Bronchial epithelial cell (primary cell): ENCODE measurements at regions not wholly inside any gene's neighbourhood (a gene's known extent, or its start where the extent isn't known, plus 50 kb on each side); places are given as distances from the start of the nearest gene placed in this dataset.
A peak's percentile ranks its signal among the peaks of the same experiment; 100 is the strongest.

Experiments used
- DNase-seq: peaks from one replicate; pipeline ENCODE4 v3.0.0-alpha.2; 2010; ENCODE audit warnings: low read depth
- FAIRE-seq: peaks from 2 replicates; lab custom pipeline; 2011; peaks lifted over from hg19 to GRCh38; lab: Jason Lieb, UNC
- H3K27me3 ChIP-seq: 2 replicates; pipeline ENCODE4 v1.5.1; 2011; ENCODE audit warnings: low read length; ENCODE audit not compliant: control insufficient read depth, insufficient read depth
- H3K36me3 ChIP-seq: 2 replicates; pipeline ENCODE4 v1.5.1; 2011; ENCODE audit warnings: low read length; ENCODE audit not compliant: control insufficient read depth, insufficient read depth
- H3K4me3 ChIP-seq: 2 replicates; pipeline ENCODE4 v1.5.1; 2011; ENCODE audit warnings: mild to moderate bottlenecking, low read depth, low read length, control low read depth
- CTCF ChIP-seq: IDR thresholded peaks from 2 replicates; pipeline ENCODE4 v1.5.1; 2011; ENCODE audit warnings: mild to moderate bottlenecking, moderate library complexity, low read length, control low read depth, inconsistent platforms; ENCODE audit not compliant: insufficient read depth, severe bottlenecking

DNA sequence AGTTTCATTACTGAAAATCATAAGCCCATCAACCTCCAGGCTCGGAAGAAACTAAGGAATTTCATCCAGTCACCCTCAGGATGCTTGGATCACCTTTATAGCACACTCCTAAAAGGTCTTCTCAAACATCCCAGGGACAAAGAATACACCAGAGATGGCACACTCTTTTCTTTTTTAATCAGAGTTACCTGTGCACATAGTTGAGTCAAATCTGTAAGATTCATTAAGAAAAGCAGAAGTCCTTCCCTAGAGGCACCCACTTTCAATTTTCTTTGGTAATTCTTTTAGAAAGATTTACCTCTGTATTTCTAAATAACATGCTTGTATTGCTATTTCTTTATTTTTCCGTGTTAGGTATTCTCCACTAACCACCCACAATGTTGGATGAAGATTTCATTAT, 50.6 kb upstream of the IL6 start:
- no peak for FAIRE-seq
- H3K4me3 ChIP-seq = no peak overlapping the region
- H3K36me3 ChIP-seq = no peaks in the 10 kb centered on the region
- TF ChIP-seq CTCF = no peak
- no peak for DNase-seq
- peaks cover 6% of the 10 kb centered on the region for H3K27me3 ChIP-seq

DNA sequence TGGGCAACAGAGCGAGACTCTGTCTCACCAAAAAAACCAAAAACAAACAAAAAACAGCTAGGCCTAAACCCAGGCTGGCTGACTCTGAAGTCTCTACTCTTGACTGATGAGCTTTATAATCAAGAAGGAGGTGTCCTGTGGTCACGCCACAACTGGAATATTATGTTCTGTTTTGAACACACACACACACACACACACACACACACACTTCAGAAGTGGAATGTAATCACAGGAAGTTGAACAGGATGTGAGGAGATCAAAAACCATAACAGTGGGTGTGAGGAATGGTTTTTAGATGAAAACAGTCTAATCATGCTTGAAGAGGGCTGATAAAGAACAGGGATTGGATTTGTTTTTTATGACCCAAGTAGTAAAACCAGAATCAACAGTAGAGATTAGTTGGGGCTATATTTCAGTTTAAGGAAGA, 51.1 kb upstream of the IL6 start:
- no peaks in the 10 kb centered on the region for H3K36me3 ChIP-seq
- FAIRE-seq (no peak), DNase-seq (no peak)
- TF ChIP-seq CTCF = no peak
- peaks cover 3% of the 10 kb centered on the region for H3K27me3 ChIP-seq
- no peak overlapping the region for H3K4me3 ChIP-seq

- FAIRE-seq (no peak), DNase-seq (no peak)
- Histone ChIP-seq H3K27me3 (peaks cover 2% of the 10 kb centered on the region), H3K4me3 (no peak overlapping the region), H3K36me3 (no peaks in the 10 kb centered on the region)
- TF ChIP-seq CTCF = no peak
Observed at GRCh38 chr7:22675421-22675820, 51.6 kb upstream of the IL6 start.

- no peak for TF ChIP-seq CTCF
- H3K36me3 ChIP-seq = no peaks in the 10 kb centered on the region
- peak; percentile 61 for DNase-seq
- H3K27me3 ChIP-seq = peaks cover 2% of the 10 kb centered on the region
- FAIRE-seq = no peak
- no peak overlapping the region for H3K4me3 ChIP-seq
Observed at GRCh38 chr7:22672846-22673680, 53.9 kb upstream of the IL6 start.

DNA sequence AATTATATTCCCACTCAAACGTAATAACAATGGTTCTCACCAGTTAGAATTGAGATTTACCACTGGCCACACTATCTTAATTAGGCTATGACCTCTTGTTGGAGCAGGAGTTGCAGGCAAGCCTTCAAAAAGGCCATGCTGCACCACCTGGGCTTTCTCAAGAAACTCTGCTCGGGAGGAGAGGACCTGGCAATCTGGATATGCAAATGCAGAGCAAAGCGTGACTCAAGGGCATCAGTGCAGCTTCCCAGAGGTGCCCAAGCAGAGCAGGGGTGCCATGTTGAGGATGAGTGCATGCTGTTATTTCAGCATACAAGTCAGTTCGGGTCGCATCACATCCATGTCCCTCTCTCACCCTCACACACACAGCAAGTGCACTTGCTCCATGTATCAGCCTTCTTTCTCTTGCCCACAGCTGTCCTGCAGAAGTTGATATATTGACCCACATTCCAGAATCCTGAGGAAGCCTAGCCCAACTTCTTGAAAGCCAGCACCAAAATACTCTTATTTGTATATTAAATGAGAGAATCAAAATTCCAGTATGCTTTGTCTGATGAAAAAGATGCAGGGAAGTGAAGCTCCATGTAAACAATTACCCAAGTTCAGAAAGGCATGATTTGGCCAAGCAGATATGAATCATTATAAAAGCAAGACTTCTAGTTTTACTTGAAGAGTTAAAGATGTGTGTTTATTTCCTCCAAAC, 55.7 kb upstream of the IL6 start:
- peak; percentile 40 for DNase-seq
- FAIRE-seq = no peak

More for the DNA sequence above, 55.7 kb upstream of the IL6 start:
- peaks cover 2% of the 10 kb centered on the region for H3K27me3 ChIP-seq
- no peak for TF ChIP-seq CTCF
- H3K4me3 ChIP-seq = no peak overlapping the region
- no peaks in the 10 kb centered on the region for H3K36me3 ChIP-seq
